ENCODE measurements at regions not wholly inside any gene's neighbourhood (a gene's known extent, or its start where the extent isn't known, plus 50 kb on each side); places are given as distances from the start of the nearest gene placed in this dataset.

DNA sequence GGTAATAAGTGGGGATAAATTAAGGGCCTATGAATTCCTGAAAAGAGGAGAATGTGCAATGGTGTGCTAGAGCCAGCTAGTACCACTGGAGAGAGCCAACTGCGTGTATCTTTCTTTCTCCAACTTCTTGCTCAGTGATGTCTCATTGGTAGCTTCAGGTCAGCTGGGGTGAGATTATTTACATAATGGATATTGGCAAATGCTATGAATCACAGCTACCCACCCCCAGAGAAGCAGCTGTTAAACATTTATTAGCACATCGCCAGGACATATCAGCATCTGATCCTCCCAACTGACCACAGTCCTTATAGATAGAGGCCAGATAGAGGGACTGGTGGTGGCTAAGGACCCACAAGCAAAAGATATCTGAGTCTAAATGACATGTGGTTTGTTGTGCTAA lies 421.3 kb downstream of the ACTL7B start:
- TF ChIP-seq, protein P1, sequence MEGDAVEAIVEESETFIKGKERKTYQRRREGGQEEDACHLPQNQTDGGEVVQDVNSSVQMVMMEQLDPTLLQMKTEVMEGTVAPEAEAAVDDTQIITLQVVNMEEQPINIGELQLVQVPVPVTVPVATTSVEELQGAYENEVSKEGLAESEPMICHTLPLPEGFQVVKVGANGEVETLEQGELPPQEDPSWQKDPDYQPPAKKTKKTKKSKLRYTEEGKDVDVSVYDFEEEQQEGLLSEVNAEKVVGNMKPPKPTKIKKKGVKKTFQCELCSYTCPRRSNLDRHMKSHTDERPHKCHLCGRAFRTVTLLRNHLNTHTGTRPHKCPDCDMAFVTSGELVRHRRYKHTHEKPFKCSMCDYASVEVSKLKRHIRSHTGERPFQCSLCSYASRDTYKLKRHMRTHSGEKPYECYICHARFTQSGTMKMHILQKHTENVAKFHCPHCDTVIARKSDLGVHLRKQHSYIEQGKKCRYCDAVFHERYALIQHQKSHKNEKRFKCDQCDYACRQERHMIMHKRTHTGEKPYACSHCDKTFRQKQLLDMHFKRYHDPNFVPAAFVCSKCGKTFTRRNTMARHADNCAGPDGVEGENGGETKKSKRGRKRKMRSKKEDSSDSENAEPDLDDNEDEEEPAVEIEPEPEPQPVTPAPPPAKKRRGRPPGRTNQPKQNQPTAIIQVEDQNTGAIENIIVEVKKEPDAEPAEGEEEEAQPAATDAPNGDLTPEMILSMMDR (conservative IDR thresholded peaks at IDR 0.05; ENCODE audit: low read depth, low read length): no peak
- no peak for TF ChIP-seq EZH2 (IDR thresholded peaks at IDR 0.05; ENCODE audit: low read length, unreplicated experiment)
